NK-92 (cell line): ENCODE measurements at regions not wholly inside any gene's neighbourhood (a gene's known extent, or its start where the extent isn't known, plus 50 kb on each side); places are given as distances from the start of the nearest gene placed in this dataset.

Experiments used
- DNase-seq: peaks from one replicate; lab custom pipeline; 2025; ENCODE audit not compliant: unreplicated experiment; lab: John Stamatoyannopoulos, UW

DNA sequence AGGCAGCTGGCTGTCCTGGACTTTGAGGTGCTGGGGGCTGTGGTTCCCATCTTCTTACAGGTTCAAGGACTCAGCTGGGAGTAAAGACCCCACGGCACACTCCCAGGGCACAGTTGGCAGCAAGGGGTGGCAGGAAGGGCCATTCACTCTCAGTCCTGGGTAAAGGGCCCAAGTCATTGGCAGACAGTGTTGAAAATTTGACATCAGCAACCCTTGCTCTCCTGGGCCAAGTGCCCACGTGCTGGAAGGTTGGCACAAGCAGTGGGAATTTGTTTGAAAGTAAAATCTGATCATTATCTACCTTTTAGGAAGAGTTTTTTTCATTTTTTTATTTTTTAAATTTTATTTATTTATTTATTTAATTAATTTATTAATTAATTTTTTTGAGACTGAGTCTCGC, 241.6 kb upstream of the MKI67 start:
- no peak for DNase-seq

DNA sequence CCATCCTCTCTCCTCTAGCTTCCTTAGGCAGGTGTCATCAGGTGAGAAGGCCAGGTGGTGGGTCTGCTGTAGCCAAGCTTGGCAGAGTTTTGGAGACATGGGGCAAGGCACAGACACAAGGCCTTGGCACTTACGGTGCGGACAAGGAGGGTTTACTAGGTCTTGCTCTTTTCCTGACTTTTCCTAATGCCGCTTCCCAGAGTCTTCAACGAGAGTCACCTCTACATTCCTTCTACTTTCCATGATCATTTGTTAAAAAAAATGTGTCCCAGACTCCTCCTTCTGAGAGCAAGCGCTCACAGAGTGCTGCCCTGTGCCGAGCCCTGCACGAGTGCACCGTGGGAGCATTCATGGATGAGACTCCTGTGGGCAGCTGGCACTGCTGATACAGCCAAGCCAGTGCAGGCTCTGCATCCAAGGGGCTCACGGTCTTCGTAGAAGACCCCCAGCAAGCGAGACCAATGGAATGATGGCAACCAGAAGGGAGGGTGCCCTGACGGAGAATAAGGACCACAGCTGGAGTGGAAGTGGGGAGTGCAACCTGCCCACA, 243.0 kb upstream of the MKI67 start:
- no peak for DNase-seq

DNA sequence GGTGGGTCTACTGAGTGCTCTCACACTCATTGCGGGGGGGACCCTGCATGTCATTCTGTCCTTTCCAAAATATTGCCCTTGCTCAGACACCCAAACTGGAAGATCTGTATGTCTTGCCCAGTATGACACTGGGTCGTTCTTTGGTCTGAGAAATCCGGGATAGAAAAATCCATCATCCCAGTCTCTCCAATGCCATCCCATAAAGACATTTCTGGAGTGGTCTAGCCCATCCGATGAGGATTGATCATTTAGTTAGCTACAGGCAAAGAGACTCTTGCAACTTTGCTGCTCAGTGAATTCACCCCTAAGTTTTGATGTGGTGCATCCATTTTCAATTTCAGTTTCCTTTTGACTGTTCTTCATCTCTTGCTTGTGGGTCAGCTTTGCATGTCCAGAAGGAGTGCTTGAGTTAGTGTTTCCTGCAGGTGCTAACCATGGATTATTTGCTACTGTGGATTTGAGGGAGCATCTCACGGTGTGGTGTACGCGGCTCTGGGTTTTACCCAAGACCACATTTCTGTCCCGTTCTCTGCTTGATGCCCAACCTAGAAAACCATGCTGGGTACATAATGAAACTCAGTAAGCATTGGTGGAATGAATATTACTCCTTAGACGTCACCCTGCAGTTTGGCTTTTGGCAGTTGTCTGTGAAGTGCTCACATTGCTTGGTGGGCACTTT, 247.0 kb upstream of the MKI67 start:
- DNase-seq = no peak

DNA sequence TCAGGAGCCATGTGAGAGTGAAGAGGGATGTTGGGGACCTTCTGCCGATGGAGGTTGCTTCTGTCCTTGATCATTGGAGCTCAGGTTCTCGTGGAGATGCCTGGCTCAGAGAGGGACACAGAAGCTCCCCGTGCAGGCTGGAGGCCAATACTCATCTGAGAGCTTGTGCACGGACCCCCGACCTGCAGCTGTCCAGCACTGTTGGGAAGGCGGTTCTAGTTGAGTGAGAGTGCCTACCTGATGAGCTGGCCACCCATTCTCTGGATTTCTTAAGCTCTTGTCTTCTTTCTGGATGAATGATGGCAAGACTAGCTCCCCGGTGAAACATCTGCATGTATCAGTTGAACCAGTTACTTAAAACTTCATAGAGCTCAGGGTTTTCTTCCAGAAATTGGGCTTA, 247.6 kb upstream of the MKI67 start:
- no peak for DNase-seq

DNA sequence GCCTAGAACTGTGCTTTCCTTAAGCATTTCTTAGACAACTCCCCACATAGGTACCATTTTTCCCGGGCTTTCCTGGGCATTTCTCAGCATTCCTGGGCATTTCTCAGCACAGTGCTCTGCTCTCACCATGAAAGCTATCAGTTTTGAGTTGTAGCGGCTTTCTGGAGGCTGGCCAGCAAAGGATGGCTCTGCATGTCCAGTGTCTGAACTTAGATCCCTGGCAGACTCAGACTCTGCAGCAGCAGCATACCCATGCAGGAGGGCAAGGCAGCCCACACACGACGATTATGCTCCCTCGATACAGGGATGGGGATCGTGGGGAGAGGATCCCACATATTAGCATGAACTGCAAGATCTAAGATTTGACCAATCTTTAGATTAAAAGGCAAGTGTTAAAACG, 248.9 kb upstream of the MKI67 start:
- DNase-seq = no peak

DNA sequence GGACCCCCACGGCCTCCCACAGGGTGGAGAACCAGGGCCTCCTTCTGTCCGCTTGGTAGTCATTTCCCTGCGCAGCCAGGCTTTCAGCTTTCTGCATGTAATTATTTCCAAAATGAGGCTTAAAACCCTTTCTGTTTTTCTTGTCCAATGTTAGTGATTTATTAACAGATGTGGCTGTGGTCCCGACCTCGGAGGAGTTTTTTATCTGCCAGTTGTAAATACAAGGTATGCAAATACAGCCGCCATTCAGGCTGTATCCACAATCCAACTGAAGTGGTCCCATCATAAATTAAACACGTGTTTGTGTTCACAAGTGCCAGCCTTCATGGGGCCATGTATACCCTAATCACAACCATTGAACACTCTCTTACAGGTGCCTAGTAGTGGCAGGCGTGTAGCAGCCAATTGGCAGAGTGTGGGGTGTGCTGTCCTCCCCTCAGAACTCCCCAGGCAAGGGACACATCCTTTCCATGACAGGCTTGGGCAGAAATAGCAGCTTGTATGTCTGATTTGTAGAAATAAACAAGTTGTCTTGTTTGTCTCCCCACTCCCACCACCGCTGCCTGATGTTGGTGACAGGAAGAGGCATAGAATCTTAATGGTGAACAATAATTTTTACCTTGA, 251.3 kb upstream of the MKI67 start:
- DNase-seq = no peak

DNA sequence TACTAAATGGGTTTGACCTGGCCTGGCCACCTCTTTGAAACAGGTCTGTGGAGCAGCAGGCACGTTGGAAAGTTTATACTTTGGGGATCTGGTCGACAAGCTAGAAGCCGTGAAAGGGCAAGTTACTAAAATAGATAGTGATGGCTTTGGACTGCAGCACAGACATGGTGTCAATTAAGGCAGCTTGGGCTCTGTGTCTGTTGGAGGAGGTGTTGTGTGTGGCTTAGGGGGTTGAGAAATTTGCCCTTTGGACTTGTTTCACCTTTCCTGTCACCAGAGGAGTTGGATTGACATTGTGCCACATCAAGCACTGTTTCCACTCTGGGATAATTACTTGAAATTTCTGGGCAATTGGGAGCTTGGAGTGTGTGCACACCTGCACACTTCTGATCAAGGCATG, 251.8 kb upstream of the MKI67 start:
- DNase-seq = no peak

DNA sequence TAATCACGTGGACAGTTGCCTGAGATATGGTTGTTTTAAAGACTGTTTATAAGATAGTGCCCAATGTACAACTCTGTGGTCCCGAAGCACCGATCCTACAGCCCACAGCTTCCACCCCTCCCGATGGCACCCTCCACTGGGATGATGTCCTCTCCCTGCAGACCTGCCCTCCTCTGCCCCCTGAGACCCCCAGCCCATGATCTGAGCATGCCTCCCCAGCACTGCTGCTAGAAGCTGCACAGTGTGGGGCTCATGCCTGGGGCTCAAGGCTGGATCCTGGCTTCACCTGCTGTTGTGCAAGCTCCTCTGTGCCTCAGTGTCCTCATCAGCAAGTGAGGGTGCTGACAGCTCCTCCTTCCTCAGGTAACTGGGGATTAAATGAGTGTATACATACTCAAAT, 254.7 kb upstream of the MKI67 start:
- no peak for DNase-seq

DNA sequence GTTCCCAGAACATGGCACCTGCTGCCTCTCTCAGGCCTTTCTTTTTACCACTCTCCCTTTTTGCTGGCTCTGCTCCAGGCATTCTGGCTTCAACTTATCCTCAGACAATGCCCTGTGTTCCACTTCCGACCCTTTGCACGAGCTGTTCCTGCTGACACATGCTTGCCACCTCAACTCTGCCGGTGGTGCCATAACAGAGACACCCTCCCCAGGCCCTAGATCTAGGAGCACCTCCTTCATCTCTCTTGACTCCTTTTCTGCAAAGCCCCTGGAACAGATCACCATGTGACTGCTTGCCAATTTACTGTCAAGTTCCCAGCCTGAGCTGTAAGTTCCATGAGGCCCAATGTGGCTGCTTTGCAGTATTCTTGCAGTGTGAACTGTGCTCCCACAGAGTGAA, 256.0 kb upstream of the MKI67 start:
- DNase-seq = no peak

DNA sequence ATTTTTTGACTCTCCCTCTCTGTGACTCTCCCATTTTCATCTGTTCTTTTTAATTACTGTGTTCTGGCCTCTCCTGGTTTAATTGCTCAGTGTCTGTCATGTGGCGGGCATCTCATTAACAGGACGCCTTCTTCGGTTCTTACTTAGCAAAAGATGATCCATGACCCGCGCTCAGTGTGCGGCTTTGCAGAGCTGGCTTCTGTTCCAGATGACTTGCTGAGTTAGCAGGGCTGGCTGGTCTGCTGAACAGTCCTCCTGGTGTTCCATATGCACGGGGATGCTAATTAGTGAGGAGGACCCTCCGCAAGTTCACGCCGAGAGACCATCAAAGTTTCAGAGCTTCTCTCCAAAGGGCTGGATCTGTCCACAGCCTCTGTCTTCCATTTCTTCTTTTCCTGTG, 258.6 kb upstream of the MKI67 start:
- no peak for DNase-seq

DNA sequence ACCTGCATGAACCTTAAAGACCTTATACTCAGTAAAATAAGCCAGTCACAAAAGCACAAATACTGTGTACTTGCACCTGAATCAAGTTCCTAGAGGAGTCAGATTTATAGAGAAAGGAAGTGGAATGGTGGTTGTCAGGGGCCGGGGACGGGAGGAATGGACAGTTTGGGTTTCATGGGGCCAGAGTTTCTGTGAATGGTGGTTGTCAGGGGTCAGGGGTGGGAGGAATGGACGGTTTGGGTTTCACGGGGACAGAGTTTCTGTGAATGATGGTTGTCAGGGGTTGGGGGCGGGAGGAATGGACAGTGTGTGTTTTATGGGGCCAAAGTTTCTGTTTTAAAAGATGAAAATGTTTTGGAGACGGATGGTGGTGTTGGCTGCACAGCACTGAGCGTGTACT, 260.0 kb upstream of the MKI67 start:
- no peak for DNase-seq

DNA sequence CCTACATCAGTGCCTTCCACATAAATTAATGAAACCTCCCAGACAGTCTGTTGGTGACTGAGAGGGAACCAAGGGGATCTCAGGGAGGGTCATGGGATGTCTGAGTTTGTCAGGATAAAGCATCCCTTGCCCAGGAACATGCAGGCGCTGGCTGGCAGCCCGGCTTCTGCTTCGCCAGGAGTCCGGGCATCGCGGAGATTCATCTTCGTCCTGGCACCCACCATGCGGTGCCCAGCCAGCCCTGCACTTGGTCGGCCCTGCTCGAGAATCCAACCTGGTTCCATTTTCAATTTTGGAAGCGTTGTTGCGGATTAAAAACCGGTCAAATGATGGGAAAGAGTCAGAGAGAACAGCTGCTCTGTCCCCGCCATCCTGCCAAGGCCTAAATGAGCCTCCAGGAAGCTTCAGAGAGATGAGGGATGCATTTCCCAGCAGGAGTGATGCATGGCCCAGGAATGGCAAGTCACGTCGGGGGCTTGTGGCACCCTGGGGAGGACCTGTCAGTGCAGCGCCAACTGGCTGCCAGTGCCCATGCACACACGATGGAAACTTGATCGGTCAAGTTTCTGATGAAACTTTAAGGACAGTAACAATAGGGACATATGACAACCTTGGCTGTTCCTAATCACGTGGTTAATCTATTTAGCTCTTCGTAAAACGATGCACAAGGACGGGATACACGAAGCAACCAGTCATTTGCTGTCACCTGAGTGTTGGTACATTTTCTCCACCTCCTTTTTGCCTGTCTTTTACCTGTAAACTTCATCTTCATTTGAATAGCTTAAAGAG, 260.8 kb upstream of the MKI67 start:
- DNase-seq = no peak

DNA sequence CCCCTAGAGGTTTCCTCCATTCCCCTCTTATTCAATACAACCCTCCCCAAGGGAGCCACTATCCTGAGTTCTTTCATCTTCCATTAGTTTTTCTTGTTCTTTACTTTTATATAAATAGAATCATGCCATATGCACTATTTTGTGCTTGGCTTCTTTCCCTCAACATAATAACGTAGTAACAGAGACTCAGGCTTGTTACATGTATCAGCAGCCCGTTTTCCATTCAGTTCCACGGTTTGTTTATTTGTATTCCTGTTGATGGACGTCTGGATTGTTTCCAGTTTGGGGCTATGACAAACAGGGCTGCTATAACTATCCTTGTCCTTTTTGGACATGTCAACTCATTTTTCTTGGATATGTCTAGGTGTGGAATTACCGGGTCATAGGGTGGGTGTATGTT, 264.4 kb upstream of the MKI67 start:
- no peak for DNase-seq

DNA sequence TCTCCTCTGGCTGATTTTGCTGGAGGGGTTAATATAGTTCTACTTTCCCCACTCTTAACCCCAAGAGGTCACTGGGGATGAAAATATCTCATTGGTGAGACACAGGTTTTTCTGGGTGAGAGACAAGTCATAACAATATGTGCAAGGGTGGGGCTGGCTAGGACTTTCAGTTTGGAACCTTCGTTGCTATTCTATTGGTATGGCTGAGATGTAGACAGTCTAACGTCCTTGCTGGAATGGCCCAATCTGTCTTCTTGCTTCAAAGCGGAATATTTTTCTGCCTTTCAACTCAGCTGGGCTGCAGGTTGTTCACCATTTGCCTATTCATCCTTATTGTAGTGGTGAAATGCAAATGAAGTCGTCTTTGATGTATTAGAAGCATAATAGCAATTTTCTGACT, 267.3 kb upstream of the MKI67 start:
- no peak for DNase-seq

DNA sequence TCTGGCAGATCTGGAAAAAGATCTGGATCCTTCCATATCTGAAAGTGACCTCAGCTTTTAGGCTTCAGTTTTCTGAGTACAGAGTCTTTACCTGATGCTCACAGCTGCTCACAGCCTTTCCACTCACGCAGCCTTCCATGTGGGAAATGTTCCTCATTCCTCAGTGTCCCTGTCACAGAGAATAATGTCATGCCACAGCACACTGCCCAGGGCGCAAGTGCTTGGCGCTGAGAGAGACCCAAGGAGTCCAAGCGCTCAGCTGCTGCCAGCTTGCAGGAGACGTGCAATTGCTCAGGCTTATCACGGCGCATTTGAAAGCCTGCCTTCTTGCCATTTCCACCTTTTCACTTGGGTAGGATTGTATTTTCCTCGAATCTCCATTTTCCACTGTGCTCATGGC, 271.9 kb upstream of the MKI67 start:
- no peak for DNase-seq

DNA sequence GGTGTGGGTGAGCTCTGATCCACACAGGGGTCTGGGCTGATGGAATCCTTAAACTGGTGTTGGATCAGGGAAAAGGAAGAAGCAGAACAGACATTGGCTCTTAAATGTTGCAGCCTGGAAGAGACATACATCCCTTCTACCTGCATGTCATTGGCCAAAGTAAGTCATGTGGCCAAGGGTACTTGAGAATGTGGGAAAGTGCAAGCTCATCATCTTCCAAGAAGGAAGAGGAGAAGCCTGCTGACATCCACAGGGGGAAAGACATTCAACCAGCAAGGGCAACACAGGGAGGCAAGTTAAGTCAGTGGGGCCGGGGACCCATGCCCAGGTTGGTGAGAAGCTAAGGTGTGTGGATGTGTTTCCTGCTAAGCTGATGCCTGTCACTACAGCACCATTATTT, 272.8 kb upstream of the MKI67 start:
- DNase-seq = no peak

DNA sequence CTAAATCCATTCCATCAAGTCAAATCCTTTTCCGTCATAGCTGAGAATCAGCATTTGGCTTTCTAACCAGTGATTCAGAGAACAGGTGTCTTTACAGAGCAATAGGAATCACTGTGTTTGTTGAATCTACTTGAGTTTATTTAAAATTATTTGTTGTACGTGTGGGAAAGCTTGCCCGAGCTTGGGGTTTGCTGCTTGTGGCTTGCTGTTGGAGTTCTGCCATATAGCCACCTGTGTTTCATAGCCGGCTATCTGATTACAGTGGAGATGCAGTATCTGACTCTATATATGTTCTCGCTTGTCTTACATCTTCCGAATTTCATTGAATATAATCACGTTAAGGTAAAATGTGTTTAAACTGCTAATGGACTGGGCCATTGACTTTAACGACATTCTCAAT, 274.3 kb upstream of the MKI67 start:
- DNase-seq = no peak

DNA sequence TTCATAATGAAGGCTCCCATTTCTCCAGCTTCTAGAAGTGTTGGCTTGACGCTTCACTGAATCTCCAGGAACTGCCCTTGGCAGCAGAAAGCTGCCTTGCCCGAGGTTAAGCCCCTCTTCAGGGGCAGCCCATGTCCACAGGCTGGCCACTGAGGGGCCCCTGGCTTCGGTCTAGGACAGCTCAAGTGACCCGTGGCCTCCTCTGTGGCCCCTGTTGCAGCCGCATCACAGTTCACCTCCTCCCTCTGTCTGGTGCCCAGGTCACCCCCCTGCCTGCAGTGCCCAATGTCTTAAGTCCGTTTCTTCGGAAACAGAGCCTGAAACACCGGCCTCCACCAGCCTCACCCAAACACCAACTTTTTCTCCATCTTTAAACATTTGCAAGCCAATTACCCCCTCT, 279.2 kb upstream of the MKI67 start:
- DNase-seq = no peak

DNA sequence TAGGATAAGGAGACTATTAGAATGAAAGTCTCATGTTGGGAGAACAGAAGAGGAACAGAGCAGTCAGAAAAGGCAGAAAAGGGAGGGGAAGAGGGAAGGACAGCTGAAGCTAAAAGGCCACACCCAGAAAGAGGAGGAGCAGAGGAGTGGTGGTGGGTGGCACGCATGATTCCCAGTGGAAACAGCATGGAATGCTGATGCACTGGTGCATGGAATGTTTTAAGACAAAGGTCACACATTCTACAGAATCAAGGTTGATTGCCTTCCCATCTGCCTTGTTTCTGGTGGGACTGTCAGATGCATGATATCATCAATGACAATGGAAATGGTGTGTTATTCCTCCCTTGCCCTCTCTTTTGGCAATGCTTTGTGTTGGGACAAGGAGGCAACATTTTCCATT, 285.4 kb upstream of the MKI67 start:
- DNase-seq = no peak

DNA sequence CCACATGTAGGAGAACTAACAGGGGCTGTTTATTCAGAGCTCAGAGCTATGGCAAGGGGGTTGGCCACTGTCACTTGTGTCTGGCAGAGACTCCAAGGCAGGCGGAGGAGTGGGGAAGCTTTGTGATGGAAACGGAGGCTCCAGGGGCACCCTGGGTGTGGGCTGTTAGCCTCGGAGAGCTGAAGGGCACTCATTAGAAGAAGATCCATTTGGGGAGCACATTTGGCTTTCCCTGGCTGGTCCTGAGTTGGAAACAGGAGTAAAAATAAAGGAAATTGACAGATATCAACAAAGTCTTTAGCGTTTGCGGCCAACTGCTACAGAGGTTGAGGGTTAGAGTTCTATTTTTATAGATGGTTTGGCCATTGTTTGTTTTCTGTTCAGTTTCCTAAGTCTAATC, 288.3 kb upstream of the MKI67 start:
- DNase-seq = no peak

DNA sequence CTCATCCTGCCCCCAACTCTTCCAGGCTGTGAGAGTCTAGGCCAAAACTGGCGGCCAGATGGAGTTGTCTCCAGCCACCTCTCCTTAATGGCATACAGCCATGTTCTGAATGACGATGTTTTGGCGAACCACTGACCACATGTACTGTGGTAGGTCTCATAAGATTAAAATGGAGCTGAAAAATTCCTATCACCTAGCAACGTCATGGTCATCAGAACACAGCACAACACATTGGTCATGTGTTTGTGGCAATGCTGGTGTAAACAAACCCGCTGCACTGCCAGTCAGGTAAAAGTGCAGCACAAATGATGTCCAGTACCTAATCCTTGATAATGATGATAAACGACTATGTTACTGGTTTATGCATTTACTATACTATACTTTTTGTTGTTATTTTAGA, 290.0 kb upstream of the MKI67 start:
- DNase-seq = no peak

DNA sequence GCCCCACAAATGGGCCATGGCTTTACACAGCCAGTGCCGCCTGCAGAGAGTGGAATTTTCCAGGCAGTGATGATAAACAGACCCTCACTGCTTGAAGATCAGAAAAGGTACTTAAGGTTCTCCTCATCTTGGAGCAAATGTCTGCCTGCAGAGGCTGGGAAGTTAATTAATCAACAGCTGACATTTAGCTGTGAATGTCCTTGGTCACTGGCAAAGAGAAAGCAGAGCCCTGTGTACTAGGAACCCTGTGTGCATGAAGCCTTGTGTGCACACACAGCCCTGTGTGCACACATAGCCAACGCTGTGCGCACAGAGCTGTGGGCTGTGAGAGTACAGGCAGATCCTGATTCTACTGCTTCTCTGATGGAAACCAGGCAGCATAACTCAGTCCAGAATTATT, 291.6 kb upstream of the MKI67 start:
- DNase-seq = no peak
